GM23338 (cell line): ENCODE measurements at regions not wholly inside any gene's neighbourhood (a gene's known extent, or its start where the extent isn't known, plus 50 kb on each side); places are given as distances from the start of the nearest gene placed in this dataset.

Experiments
- ATAC-seq: fragments of 200-7000 bp; cut with Tn5 transposase; 3 replicates; pipeline ENCODE4 v1.9.1; 2020
- DNase-seq: peaks from one replicate; pipeline ENCODE4 v3.0.0-alpha.2; 2015; ENCODE audit warnings: low spot score
- H2AFZ ChIP-seq: fragments of 200-600 bp; sonication (generic); 2 replicates; pipeline ENCODE4 v1.8.0; 2016; ENCODE audit warnings: antibody characterized with exemption, mild to moderate bottlenecking, moderate library complexity
- H3F3A ChIP-seq: fragments of 200-600 bp; sonication (generic); replicated peaks from 2 replicates; pipeline ENCODE4 v1.8.0; 2017; ENCODE audit warnings: antibody characterized with exemption, mixed run types, low read depth
- H3K27ac ChIP-seq: fragments of 200-600 bp; sonication (generic); 2 replicates; pipeline ENCODE4 v1.6.1; 2016; ENCODE audit warnings: low read depth
- H3K27me3 ChIP-seq: fragments of 200-600 bp; sonication (generic); 2 replicates; pipeline ENCODE4 v1.8.0; 2016; ENCODE audit warnings: mild to moderate bottlenecking, mixed run types, moderate library complexity; ENCODE audit not compliant: insufficient read depth
- H3K36me3 ChIP-seq: fragments of 200-600 bp; sonication (generic); 2 replicates; pipeline ENCODE4 v1.8.0; 2016; ENCODE audit warnings: mild to moderate bottlenecking; ENCODE audit not compliant: insufficient read depth
- H3K4me1 ChIP-seq: fragments of 200-600 bp; sonication (generic); 2 replicates; pipeline ENCODE4 v1.8.0; 2016; ENCODE audit warnings: mild to moderate bottlenecking, moderate library complexity; ENCODE audit not compliant: insufficient read depth
- H3K4me2 ChIP-seq: fragments of 200-600 bp; sonication (generic); 2 replicates; pipeline ENCODE4 v1.7.1; 2017; ENCODE audit warnings: mixed run types
- H3K4me3 ChIP-seq: fragments of 200-600 bp; sonication (generic); 2 replicates; pipeline ENCODE4 v1.6.1; 2016; ENCODE audit warnings: mixed run types
- H3K79me2 ChIP-seq: fragments of 200-600 bp; sonication (generic); replicated peaks from 2 replicates; pipeline ENCODE4 v1.8.0; 2017; ENCODE audit warnings: mild to moderate bottlenecking; ENCODE audit not compliant: insufficient read depth
- H3K9me2 ChIP-seq: fragments of 200-600 bp; sonication (generic); 2 replicates; pipeline ENCODE4 v1.8.0; 2017; ENCODE audit not compliant: insufficient read depth
- H4K20me1 ChIP-seq: fragments of 200-600 bp; sonication (generic); replicated peaks from 2 replicates; pipeline ENCODE4 v1.8.0; 2017; ENCODE audit warnings: mild to moderate bottlenecking; ENCODE audit not compliant: insufficient read depth
- H3K27ac Mint-ChIP-seq: 2 replicates; pipeline ENCODE4 v1.8.0; 2020; ENCODE audit warnings: inconsistent platforms, mild to moderate bottlenecking, moderate library complexity, mixed read lengths
- H3K27me3 Mint-ChIP-seq: 3 replicates; pipeline ENCODE4 v1.8.0; 2022; ENCODE audit warnings: low read depth, mild to moderate bottlenecking, moderate library complexity, mixed read lengths, inconsistent platforms; ENCODE audit not compliant: insufficient read depth, poor library complexity
- H3K36me3 Mint-ChIP-seq: 3 replicates; pipeline ENCODE4 v1.8.0; 2021; ENCODE audit warnings: low read depth, mild to moderate bottlenecking, inconsistent platforms, moderate library complexity, mixed read lengths
- H3K4me1 Mint-ChIP-seq: 3 replicates; pipeline ENCODE4 v1.8.0; 2020; ENCODE audit warnings: mild to moderate bottlenecking, inconsistent platforms, mixed read lengths
- H3K4me3 Mint-ChIP-seq: 3 replicates; pipeline ENCODE4 v1.8.0; 2021; ENCODE audit warnings: moderate library complexity, mild to moderate bottlenecking, inconsistent platforms, mixed read lengths
- H3K9me3 Mint-ChIP-seq: 3 replicates; pipeline ENCODE4 v1.8.0; 2020; ENCODE audit warnings: moderate library complexity, mild to moderate bottlenecking, inconsistent platforms, mixed read lengths
- CREB1 ChIP-seq: fragments of 250-450 bp; sonication (Bioruptor Pico); IDR thresholded peaks from 2 replicates; pipeline ENCODE4 v1.5.0; 2020; ENCODE audit warnings: low read depth, mild to moderate bottlenecking, moderate library complexity
- CTCF ChIP-seq, 2 experiments: fragments of 200-600 bp in 1 of 2; sonication (generic) in 1 of 2; conservative IDR thresholded peaks; 2 replicates each; pipeline versions ENCODE4 v1.5.1 to v1.6.1; 2016 to 2017; ENCODE audit warnings: antibody characterized with exemption in 2 of 2, low read depth in 2 of 2, mild to moderate bottlenecking in 2 of 2, moderate library complexity in 1 of 2
- ETS1 ChIP-seq: IDR thresholded peaks from 2 replicates; pipeline ENCODE4 v1.6.1; 2016; ENCODE audit warnings: antibody characterized with exemption
- EZH2 ChIP-seq: fragments of 200-600 bp; sonication (generic); IDR thresholded peaks from one replicate; pipeline ENCODE4 v1.8.0; 2017; ENCODE audit warnings: antibody characterized with exemption, mild to moderate bottlenecking, low read depth; ENCODE audit not compliant: unreplicated experiment
- EZH2phosphoT487 ChIP-seq: fragments of 200-600 bp; sonication (generic); IDR thresholded peaks from one replicate; pipeline ENCODE4 v1.8.1; 2018; ENCODE audit warnings: antibody characterized with exemption; ENCODE audit not compliant: unreplicated experiment
- JUNB ChIP-seq: IDR thresholded peaks from one replicate; pipeline ENCODE4 v1.6.1; 2016; ENCODE audit warnings: antibody characterized with exemption; ENCODE audit not compliant: unreplicated experiment
- NANOG ChIP-seq: IDR thresholded peaks from 2 replicates; pipeline ENCODE4 v1.6.1; 2016; ENCODE audit warnings: antibody characterized with exemption, borderline replicate concordance
- POLR2AphosphoS5 ChIP-seq: IDR thresholded peaks from 2 replicates; pipeline ENCODE4 v1.6.1; 2016; ENCODE audit warnings: antibody characterized with exemption, low read depth
- REST ChIP-seq: IDR thresholded peaks from one replicate; pipeline ENCODE4 v1.6.1; 2018; ENCODE audit warnings: antibody characterized with exemption; ENCODE audit not compliant: unreplicated experiment
- STAT1 ChIP-seq: IDR thresholded peaks from one replicate; pipeline ENCODE4 v1.6.1; 2016; ENCODE audit warnings: antibody characterized with exemption; ENCODE audit not compliant: unreplicated experiment
- ZNF114 ChIP-seq: fragments of 250-450 bp; sonication (Bioruptor Pico); IDR thresholded peaks from 2 replicates; pipeline ENCODE4 v1.5.0; 2020; ENCODE audit warnings: mild to moderate bottlenecking, moderate library complexity
- ZNF331 ChIP-seq: fragments of 250-450 bp; sonication (Bioruptor Pico); IDR thresholded peaks from 2 replicates; pipeline ENCODE4 v1.5.0; 2020; ENCODE audit warnings: low read depth, mild to moderate bottlenecking, moderate library complexity
- ZNF462 ChIP-seq: fragments of 250-450 bp; sonication (Bioruptor Pico); IDR thresholded peaks from 2 replicates; pipeline ENCODE4 v1.5.0; 2020; ENCODE audit warnings: mild to moderate bottlenecking, moderate library complexity

GRCh38 chr2:65842104-65842503 lies 409.7 kb upstream of the SPRED2 start:
- H3K4me1 Mint-ChIP-seq, result no peaks in the 10 kb centered on the region
- DNase-seq (no peak), ATAC-seq (no peak)
- H3K9me3 Mint-ChIP-seq, result peaks cover 13% of the 10 kb centered on the region
- no peak overlapping the region for H3K27ac Mint-ChIP-seq
- Histone ChIP-seq H3K4me2 (no peak overlapping the region), H3K27me3 (no peaks in the 10 kb centered on the region), H4K20me1 (no peaks in the 10 kb centered on the region), H3K9me2 (0 out of 2 replicates have a peak, but pooled peaks cover 4% of the 10 kb centered on the region), H3K4me1 (no peaks in the 10 kb centered on the region), H3K79me2 (no peaks in the 10 kb centered on the region), H3K27ac (no peak overlapping the region), H2AFZ (no peak overlapping the region), H3K36me3 (no peaks in the 10 kb centered on the region), H3K4me3 (no peak overlapping the region), H3F3A (no peaks in the 10 kb centered on the region)
- TF ChIP-seq POLR2AphosphoS5 (no peak), JUNB (no peak), ZNF114 (no peak), NANOG (no peak), CREB1 (no peak), EZH2 (no peak), REST (no peak), ZNF462 (CRISPR knock-in tag) (no peak), CTCF (conservative IDR thresholded peaks at IDR 0.05; ENCODE audit: low read depth in 2 of 2) (no peak), ZNF331 (no peak), EZH2phosphoT487 (no peak), STAT1 (no peak), ETS1 (no peak)
- peaks cover 5% of the 10 kb centered on the region; the same call in 2 of the 3 replicates for H3K36me3 Mint-ChIP-seq
- H3K27me3 Mint-ChIP-seq, result no peaks in the 10 kb centered on the region
- no peak overlapping the region for H3K4me3 Mint-ChIP-seq
